Astrocyte (in vitro differentiated cells and primary cell): ENCODE measurements at regions not wholly inside any gene's neighbourhood (a gene's known extent, or its start where the extent isn't known, plus 50 kb on each side); places are given as distances from the start of the nearest gene placed in this dataset.

Experiments used
- CTCF ChIP-seq: IDR thresholded peaks from 2 replicates; pipeline ENCODE4 v1.5.1; 2011; ENCODE audit warnings: low read depth, mild to moderate bottlenecking, inconsistent platforms, low read length, moderate library complexity; ENCODE audit not compliant: insufficient read depth
- EZH2 ChIP-seq: IDR thresholded peaks from 2 replicates; pipeline ENCODE4 v1.6.1; 2012; ENCODE audit warnings: mild to moderate bottlenecking, low read length, inconsistent platforms; ENCODE audit not compliant: insufficient read depth

- no peak for TF ChIP-seq CTCF
- no peak for TF ChIP-seq EZH2
These were observed 373.0 kb downstream of the RPS24 start for GRCh38 chr10:78406648-78407008.
